ENCODE measurements at regions not wholly inside any gene's neighbourhood (a gene's known extent, or its start where the extent isn't known, plus 50 kb on each side); places are given as distances from the start of the nearest gene placed in this dataset.
A peak's percentile ranks its signal among the peaks of the same experiment; 100 is the strongest.

GRCh38 chr13:90918536-90918935 is 429.0 kb upstream of the MIR17HG start:
- no peak for TF ChIP-seq EZH2 (IDR thresholded peaks at IDR 0.05; ENCODE audit: borderline replicate concordance)
- no peak for TF ChIP-seq CTCF (IDR thresholded peaks at IDR 0.05; ENCODE audit: poor library complexity)
- no peak for TF ChIP-seq EZH2phosphoT487 (IDR thresholded peaks at IDR 0.05; ENCODE audit: low read depth, severe bottlenecking, unreplicated experiment)

GRCh38 chr13:90919153-90919552 is 428.3 kb upstream of the MIR17HG start:
- DNase-seq (ENCODE audit: low spot score), result no peak
- no peaks in the 10 kb centered on the region for H4K20me1 ChIP-seq (ENCODE audit: insufficient read depth, poor library complexity, severe bottlenecking)
- no peak overlapping the region for H3K4me2 ChIP-seq
- no peaks in the 10 kb centered on the region for H3K79me2 ChIP-seq
- H3K9me3 ChIP-seq (ENCODE audit: low read depth), result no peaks in the 10 kb centered on the region
- H3K27me3 ChIP-seq, result no peaks in the 10 kb centered on the region
- no peak overlapping the region for H3K4me3 ChIP-seq
- H3K36me3 ChIP-seq (replicated peaks; ENCODE audit: insufficient read depth, low read depth), result no peaks in the 10 kb centered on the region
- no peak overlapping the region for H3K27ac ChIP-seq
- no peaks in the 10 kb centered on the region for H3K4me1 ChIP-seq (ENCODE audit: insufficient read depth)
- 64% methylated on average over 3 of the region's 3 CpGs for WGBS (ENCODE audit: low lambda C conversion rate, missing lambda C conversion rate)
- H2AFZ ChIP-seq, result no peak overlapping the region
- H3K9me2 ChIP-seq (replicated peaks; ENCODE audit: insufficient read depth), result no peaks in the 10 kb centered on the region
- TF ChIP-seq EZH2 (IDR thresholded peaks at IDR 0.05; ENCODE audit: borderline replicate concordance) (no peak), CTCF (IDR thresholded peaks at IDR 0.05; ENCODE audit: poor library complexity) (no peak), EZH2phosphoT487 (IDR thresholded peaks at IDR 0.05; ENCODE audit: low read depth, severe bottlenecking, unreplicated experiment) (no peak)

More at GRCh38 chr13:90918536-90918935, 429.0 kb upstream of the MIR17HG start:
- no peaks in the 10 kb centered on the region for H3K9me3 ChIP-seq (ENCODE audit: low read depth)
- H3K4me1 ChIP-seq (ENCODE audit: insufficient read depth), result no peaks in the 10 kb centered on the region
- no peak overlapping the region for H3K4me3 ChIP-seq
- H3K27ac ChIP-seq, result no peak overlapping the region
- peak; percentile 28 for DNase-seq (ENCODE audit: low spot score)
- H3K4me2 ChIP-seq, result no peak overlapping the region
- H2AFZ ChIP-seq, result no peak overlapping the region
- 40% methylated on average over 2 of the region's 2 CpGs for WGBS (ENCODE audit: low lambda C conversion rate, missing lambda C conversion rate)
- no peaks in the 10 kb centered on the region for H4K20me1 ChIP-seq (ENCODE audit: insufficient read depth, poor library complexity, severe bottlenecking)
- no peaks in the 10 kb centered on the region for H3K79me2 ChIP-seq
- no peaks in the 10 kb centered on the region for H3K9me2 ChIP-seq (replicated peaks; ENCODE audit: insufficient read depth)
- no peaks in the 10 kb centered on the region for H3K27me3 ChIP-seq
- H3K36me3 ChIP-seq (replicated peaks; ENCODE audit: insufficient read depth, low read depth), result no peaks in the 10 kb centered on the region

GRCh38 chr13:90926459-90926858 is 421.0 kb upstream of the MIR17HG start:
- Histone ChIP-seq H3K9me2 (replicated peaks; ENCODE audit: insufficient read depth) (no peaks in the 10 kb centered on the region), H3K27ac (peak overlapping the region; percentile 49), H3K4me2 (no peak overlapping the region), H3K27me3 (no peaks in the 10 kb centered on the region), H3K36me3 (replicated peaks; ENCODE audit: insufficient read depth, low read depth) (no peaks in the 10 kb centered on the region), H3K4me1 (ENCODE audit: insufficient read depth) (peaks cover 6% of the 10 kb centered on the region), H3K79me2 (no peaks in the 10 kb centered on the region), H2AFZ (no peak overlapping the region), H3K9me3 (ENCODE audit: low read depth) (no peaks in the 10 kb centered on the region), H4K20me1 (ENCODE audit: insufficient read depth, poor library complexity, severe bottlenecking) (no peaks in the 10 kb centered on the region), H3K4me3 (no peak overlapping the region)
- DNase-seq (ENCODE audit: low spot score), result peak; percentile 32
- TF ChIP-seq CTCF (IDR thresholded peaks at IDR 0.05; ENCODE audit: poor library complexity) (no peak), EZH2phosphoT487 (IDR thresholded peaks at IDR 0.05; ENCODE audit: low read depth, severe bottlenecking, unreplicated experiment) (no peak), EZH2 (IDR thresholded peaks at IDR 0.05; ENCODE audit: borderline replicate concordance) (no peak)
- WGBS (ENCODE audit: low lambda C conversion rate, missing lambda C conversion rate), result 20% methylated on average over 2 of the region's 2 CpGs

GRCh38 chr13:90928109-90928508 is 419.4 kb upstream of the MIR17HG start:
- no peaks in the 10 kb centered on the region for H3K79me2 ChIP-seq
- no peak overlapping the region for H3K4me2 ChIP-seq
- H3K4me3 ChIP-seq, result no peak overlapping the region
- no peaks in the 10 kb centered on the region for H3K27me3 ChIP-seq
- 96% methylated on average over 7 of the region's 7 CpGs for WGBS (ENCODE audit: low lambda C conversion rate, missing lambda C conversion rate)
- no peaks in the 10 kb centered on the region for H4K20me1 ChIP-seq (ENCODE audit: insufficient read depth, poor library complexity, severe bottlenecking)
- no peak for TF ChIP-seq EZH2 (IDR thresholded peaks at IDR 0.05; ENCODE audit: borderline replicate concordance)
- TF ChIP-seq CTCF (IDR thresholded peaks at IDR 0.05; ENCODE audit: poor library complexity), result no peak
- TF ChIP-seq EZH2phosphoT487 (IDR thresholded peaks at IDR 0.05; ENCODE audit: low read depth, severe bottlenecking, unreplicated experiment), result no peak
- H2AFZ ChIP-seq, result no peak overlapping the region
- no peak for DNase-seq (ENCODE audit: low spot score)
- H3K9me2 ChIP-seq (replicated peaks; ENCODE audit: insufficient read depth), result no peaks in the 10 kb centered on the region
- H3K27ac ChIP-seq, result no peak overlapping the region
- peaks cover 6% of the 10 kb centered on the region for H3K4me1 ChIP-seq (ENCODE audit: insufficient read depth)
- no peaks in the 10 kb centered on the region for H3K9me3 ChIP-seq (ENCODE audit: low read depth)
- H3K36me3 ChIP-seq (replicated peaks; ENCODE audit: insufficient read depth, low read depth), result no peaks in the 10 kb centered on the region
